ENCODE measurements at regions not wholly inside any gene's neighbourhood (a gene's known extent, or its start where the extent isn't known, plus 50 kb on each side); places are given as distances from the start of the nearest gene placed in this dataset.

DNA sequence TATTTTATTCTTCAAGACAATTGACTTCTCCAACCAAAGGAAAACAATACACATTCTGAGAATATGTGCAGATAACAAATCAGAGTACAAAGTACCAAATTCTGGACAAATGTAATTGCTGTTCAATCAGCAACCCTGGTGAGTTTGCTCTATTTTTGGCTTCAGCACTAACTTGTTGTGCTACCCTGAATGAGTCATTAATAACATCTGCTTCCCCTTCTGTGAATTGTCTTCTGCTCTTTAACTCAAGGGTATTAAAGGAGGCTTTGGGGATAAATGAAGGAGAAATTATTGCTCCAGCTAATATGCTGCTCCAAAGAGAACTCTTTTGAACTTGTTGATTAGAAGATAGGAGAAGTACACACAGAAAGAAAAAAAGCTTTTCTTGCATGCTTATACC is 459.3 kb downstream of the HTR7 start:
- TF ChIP-seq, protein P1, sequence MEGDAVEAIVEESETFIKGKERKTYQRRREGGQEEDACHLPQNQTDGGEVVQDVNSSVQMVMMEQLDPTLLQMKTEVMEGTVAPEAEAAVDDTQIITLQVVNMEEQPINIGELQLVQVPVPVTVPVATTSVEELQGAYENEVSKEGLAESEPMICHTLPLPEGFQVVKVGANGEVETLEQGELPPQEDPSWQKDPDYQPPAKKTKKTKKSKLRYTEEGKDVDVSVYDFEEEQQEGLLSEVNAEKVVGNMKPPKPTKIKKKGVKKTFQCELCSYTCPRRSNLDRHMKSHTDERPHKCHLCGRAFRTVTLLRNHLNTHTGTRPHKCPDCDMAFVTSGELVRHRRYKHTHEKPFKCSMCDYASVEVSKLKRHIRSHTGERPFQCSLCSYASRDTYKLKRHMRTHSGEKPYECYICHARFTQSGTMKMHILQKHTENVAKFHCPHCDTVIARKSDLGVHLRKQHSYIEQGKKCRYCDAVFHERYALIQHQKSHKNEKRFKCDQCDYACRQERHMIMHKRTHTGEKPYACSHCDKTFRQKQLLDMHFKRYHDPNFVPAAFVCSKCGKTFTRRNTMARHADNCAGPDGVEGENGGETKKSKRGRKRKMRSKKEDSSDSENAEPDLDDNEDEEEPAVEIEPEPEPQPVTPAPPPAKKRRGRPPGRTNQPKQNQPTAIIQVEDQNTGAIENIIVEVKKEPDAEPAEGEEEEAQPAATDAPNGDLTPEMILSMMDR (conservative IDR thresholded peaks at IDR 0.05; ENCODE audit: low read length): no peak
- no peak for TF ChIP-seq EZH2phosphoT487 (IDR thresholded peaks at IDR 0.05; ENCODE audit: borderline replicate concordance, low read depth, low read length)

Data from OCI-LY7 (cell line).